EH (cell line): ENCODE measurements at regions not wholly inside any gene's neighbourhood (a gene's known extent, or its start where the extent isn't known, plus 50 kb on each side); places are given as distances from the start of the nearest gene placed in this dataset.

ENCODE experiments used
- DNase-seq: peaks from one replicate; pipeline ENCODE4 v3.0.0-alpha.2; 2015; ENCODE audit warnings: low read depth

GRCh38 chr9:88734527-88734926, 199.5 kb downstream of the NXNL2 start:
- no peak for DNase-seq

GRCh38 chr9:88736136-88736637, 201.2 kb downstream of the NXNL2 start:
- peak; percentile 32 for DNase-seq

- DNase-seq, result no peak
These were observed 202.1 kb downstream of the NXNL2 start for GRCh38 chr9:88737031-88737430.

- no peak for DNase-seq
These were observed 202.9 kb downstream of the NXNL2 start for GRCh38 chr9:88737876-88738275.

GRCh38 chr9:88738709-88739108, 203.7 kb downstream of the NXNL2 start:
- peak; percentile 91 for DNase-seq

- no peak for DNase-seq
These were observed 204.4 kb downstream of the NXNL2 start for GRCh38 chr9:88739373-88739772.

- no peak for DNase-seq
These were observed 205.9 kb downstream of the NXNL2 start for GRCh38 chr9:88740844-88741243.

- DNase-seq, result no peak
These were observed 206.4 kb downstream of the NXNL2 start for GRCh38 chr9:88741335-88741734.

- peak; percentile 84 for DNase-seq
These were observed 207.5 kb downstream of the NXNL2 start for GRCh38 chr9:88742483-88742882.

- no peak for DNase-seq
These were observed 207.9 kb downstream of the NXNL2 start for GRCh38 chr9:88742905-88743304.

- peak; percentile 97 for DNase-seq
These were observed 210.5 kb downstream of the NXNL2 start for GRCh38 chr9:88745276-88746001.

- DNase-seq, result peak; percentile 96
These were observed 211.2 kb downstream of the NXNL2 start for GRCh38 chr9:88746029-88746742.

- DNase-seq, result no peak
These were observed 211.9 kb downstream of the NXNL2 start for GRCh38 chr9:88746743-88747398.

- peak; percentile 95 for DNase-seq
These were observed 212.8 kb downstream of the NXNL2 start for GRCh38 chr9:88747768-88748167.

- peak; percentile 72 for DNase-seq
These were observed 213.7 kb downstream of the NXNL2 start for GRCh38 chr9:88748566-88749261.

- DNase-seq, result peak; percentile 96
These were observed 214.4 kb downstream of the NXNL2 start for GRCh38 chr9:88749420-88749819.

- no peak for DNase-seq
These were observed 215.9 kb downstream of the NXNL2 start for GRCh38 chr9:88750832-88751360.

GRCh38 chr9:88751781-88752180, 216.8 kb downstream of the NXNL2 start:
- DNase-seq, result no peak

- DNase-seq, result no peak
These were observed 218.9 kb downstream of the NXNL2 start for GRCh38 chr9:88753691-88754367.

GRCh38 chr9:88754452-88754851, 219.5 kb downstream of the NXNL2 start:
- DNase-seq, result no peak

GRCh38 chr9:88754886-88755285, 219.9 kb downstream of the NXNL2 start:
- DNase-seq, result no peak
